HFF-Myc (cell line): ENCODE measurements at regions not wholly inside any gene's neighbourhood (a gene's known extent, or its start where the extent isn't known, plus 50 kb on each side); places are given as distances from the start of the nearest gene placed in this dataset.

Experiments
- DNase-seq: peaks from one replicate; pipeline ENCODE4 v3.0.0-alpha.2; 2011; ENCODE audit warnings: low read depth; ENCODE audit errors: extremely low read depth
- H3K4me3 ChIP-seq: replicated peaks from 2 replicates; pipeline ENCODE4 v1.5.1; 2011; ENCODE audit warnings: low read depth, mild to moderate bottlenecking, control low read depth, low read length
- TF ChIP-seq, protein P1 (sequence below): IDR thresholded peaks from 2 replicates; pipeline ENCODE4 v1.5.1; 2012; ENCODE audit warnings: mild to moderate bottlenecking, low read depth, low read length, control low read depth; ENCODE audit errors: missing control alignments

DNA sequence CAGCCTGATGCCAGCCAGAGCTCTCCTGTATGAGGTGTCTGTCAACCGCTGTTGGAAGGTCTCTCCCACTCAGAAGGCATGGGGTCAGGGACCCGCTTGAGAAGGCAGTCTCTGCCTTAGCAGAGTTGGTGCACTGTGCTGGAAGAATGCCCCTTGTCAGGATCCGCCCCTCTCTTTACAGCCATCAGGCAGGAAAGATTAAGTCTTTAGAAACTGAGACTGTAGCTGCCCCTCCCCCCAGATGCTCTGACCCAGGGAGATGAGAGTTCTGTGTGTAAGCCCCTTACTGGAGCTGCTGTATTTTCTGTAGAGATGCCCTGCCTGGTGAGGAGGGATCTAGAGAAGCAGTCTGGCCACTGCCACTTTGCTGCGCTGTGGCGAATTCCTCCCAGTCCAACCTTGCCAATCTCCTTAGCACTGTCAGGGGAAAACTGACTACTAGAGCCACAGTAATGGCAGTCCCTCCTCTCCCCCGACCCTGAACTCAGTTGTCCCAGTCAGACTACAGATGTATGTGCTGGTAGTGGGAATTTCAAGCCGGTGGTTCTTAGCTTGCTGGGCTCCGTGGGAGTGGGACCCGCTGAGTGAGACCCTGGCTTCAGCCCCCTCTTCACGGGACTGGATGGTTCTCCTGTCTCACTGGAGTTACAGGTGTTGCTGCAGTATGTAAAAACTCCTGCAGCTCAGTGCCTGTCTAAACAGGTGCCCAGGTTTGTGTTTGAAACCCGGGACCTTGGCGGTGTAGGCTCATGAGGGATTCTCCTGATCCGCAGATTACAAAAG is 285.5 kb upstream of the ZWINT start:
- DNase-seq, result no peak
- H3K4me3 ChIP-seq, result no peak overlapping the region
- TF ChIP-seq, protein P1, sequence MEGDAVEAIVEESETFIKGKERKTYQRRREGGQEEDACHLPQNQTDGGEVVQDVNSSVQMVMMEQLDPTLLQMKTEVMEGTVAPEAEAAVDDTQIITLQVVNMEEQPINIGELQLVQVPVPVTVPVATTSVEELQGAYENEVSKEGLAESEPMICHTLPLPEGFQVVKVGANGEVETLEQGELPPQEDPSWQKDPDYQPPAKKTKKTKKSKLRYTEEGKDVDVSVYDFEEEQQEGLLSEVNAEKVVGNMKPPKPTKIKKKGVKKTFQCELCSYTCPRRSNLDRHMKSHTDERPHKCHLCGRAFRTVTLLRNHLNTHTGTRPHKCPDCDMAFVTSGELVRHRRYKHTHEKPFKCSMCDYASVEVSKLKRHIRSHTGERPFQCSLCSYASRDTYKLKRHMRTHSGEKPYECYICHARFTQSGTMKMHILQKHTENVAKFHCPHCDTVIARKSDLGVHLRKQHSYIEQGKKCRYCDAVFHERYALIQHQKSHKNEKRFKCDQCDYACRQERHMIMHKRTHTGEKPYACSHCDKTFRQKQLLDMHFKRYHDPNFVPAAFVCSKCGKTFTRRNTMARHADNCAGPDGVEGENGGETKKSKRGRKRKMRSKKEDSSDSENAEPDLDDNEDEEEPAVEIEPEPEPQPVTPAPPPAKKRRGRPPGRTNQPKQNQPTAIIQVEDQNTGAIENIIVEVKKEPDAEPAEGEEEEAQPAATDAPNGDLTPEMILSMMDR, result no peak

DNA sequence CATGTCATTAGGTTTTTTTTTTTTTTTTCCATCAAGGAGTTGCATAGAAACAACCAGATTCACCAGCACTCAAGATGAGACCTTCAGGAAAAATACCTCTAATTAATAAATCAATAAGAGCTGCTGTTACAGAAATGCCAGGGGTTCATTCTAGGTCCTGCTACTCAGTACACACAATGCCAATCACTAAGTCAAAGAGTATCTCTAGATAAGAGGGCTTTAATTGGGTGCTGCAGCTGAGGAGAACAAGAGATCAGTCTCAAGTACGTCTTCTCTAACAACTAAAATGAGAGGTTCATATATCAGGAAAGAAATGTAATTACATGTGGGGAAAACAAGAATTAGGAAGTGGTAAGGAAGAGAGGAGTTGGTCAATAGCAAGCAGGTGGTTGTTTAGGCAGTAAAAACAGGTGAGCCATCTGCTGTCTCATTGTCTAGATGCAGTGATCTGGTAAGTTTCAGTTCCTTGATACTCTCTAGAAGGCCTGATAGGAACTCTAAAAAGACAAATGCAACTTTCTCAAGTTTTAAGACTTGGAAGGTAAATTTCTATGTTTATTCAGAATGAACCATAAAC is 272.9 kb upstream of the ZWINT start:
- DNase-seq, result no peak
- TF ChIP-seq, protein P1, result no peak
- H3K4me3 ChIP-seq, result no peak overlapping the region

DNA sequence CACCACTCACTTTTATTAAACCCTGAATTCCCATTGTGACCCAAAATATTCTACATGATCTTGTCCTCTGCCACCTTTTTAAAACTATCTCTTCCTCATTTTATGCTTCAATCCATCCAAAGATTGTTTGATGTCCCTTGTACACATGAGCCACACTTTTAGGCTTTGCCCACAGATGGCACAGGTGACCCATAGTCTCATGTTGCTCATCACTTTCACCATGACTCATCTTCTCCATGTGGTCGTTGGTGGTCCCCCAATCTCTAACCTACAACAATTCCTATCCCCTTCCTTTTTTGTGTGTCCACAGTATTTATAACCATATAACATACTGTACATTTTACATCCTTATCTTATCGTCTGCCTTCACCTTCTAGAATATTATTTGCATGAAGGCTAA is 271.5 kb upstream of the ZWINT start:
- no peak for DNase-seq
- H3K4me3 ChIP-seq, result no peak overlapping the region
- TF ChIP-seq, protein P1, result no peak

DNA sequence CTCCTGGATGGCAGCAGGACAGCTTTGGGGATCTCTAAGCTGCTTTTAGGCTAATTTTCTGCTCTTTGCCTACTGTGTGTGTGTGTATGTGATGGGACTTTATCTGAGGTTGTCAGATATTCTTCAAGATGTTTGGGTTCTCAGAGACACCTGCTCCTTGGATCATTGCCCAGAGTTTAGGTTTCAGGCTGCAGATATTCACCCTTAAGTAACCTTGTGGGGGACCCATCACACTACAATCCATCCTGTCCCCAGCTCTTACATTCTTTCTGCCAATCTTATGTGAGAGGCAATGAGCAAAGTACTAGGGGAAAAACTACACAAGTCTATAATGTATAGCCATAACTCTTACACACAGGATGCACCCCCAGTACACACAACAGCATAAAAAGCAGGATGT is 263.0 kb upstream of the ZWINT start:
- no peak for DNase-seq
- TF ChIP-seq, protein P1, result no peak
- H3K4me3 ChIP-seq, result no peak overlapping the region

DNA sequence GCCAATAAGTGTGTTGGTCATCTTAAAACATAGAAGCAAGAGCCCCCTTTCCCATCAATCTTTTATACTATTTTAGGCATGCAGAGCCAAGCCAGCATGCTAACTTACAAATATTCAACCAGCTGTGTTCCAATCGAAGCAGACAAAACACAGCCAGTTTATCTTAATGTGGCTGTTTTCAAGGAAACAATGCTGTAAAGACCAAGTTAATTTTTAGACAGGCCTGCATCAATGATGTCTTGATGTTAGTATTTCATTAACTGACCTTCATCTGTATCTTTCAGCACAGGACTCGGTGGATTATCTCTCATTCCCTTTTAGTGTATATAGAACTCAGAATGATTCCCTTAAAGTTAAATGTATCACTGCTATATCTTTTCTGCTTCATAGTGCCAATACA is 262.0 kb upstream of the ZWINT start:
- TF ChIP-seq, protein P1, result no peak
- DNase-seq, result no peak
- H3K4me3 ChIP-seq, result no peak overlapping the region

DNA sequence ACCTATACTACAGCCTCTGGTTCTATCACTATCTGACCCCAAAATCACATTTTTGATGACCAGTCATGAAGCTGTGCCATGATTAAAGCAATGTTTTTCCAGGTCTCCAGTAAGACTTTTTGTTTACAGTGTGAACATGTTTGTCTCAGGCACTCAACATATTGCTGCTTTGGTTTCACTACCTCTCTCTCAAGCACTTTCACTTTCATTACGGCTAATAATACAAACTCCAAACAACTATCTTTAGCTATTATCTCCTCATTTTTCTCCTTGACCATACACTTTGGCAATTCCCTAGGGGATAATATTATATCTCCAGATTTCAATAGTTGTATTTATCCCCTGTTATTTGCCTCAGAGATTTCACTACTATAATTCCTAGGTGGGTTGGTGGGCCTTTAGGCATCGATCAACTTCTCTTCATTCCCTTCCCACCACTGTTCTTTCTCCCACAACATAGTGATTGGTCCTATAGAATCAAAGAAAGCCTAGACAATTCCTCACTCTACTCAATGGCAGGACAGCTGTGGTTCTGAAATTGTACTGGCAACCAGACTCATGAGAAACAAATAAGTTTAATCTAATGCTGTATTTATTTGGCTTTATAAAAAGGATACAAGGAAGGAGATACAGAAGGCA is 261.4 kb upstream of the ZWINT start:
- H3K4me3 ChIP-seq, result no peak overlapping the region
- TF ChIP-seq, protein P1, result no peak
- no peak for DNase-seq
